ENCODE measurements at regions not wholly inside any gene's neighbourhood (a gene's known extent, or its start where the extent isn't known, plus 50 kb on each side); places are given as distances from the start of the nearest gene placed in this dataset.

GRCh38 chr20:60352596-60352995, 394.4 kb downstream of the CDH26 start:
- no peak overlapping the region for H3K4me3 ChIP-seq (ENCODE audit: low read depth in 2 of 2, low read length in 2 of 2)
- H3K4me1 ChIP-seq (ENCODE audit: control insufficient read depth, insufficient read depth, low read length): no peaks in the 10 kb centered on the region
- CTCF ChIA-PET: no interaction called here
- H3K36me3 ChIP-seq (ENCODE audit: control insufficient read depth, insufficient read depth, low read length): no peaks in the 10 kb centered on the region
- DNase-seq (ENCODE audit: low read depth, low spot score) (no peak), ATAC-seq (no peak)
- in situ Hi-C loops (cut with HindIII; ENCODE audit: low pct_unique_long_range_greater_than_20kb, low sequenced_read_pairs) (no loop called here), intact Hi-C loops (cut with micrococcal nuclease; ENCODE audit: unreplicated experiment) (no loop called here)
- H3K27ac ChIP-seq (ENCODE audit: low read length): no peak overlapping the region
- no peaks in the 10 kb centered on the region for H3K27me3 ChIP-seq (ENCODE audit: control insufficient read depth, insufficient read depth, low read length)
- H3K9me3 ChIP-seq (ENCODE audit: control insufficient read depth, insufficient read depth, low read depth, low read length): no peaks in the 10 kb centered on the region
- BruUV-seq (replicated peaks): no TSS peak
- POLR2A ChIA-PET: no interaction called here
- TF ChIP-seq REST (IDR thresholded peaks at IDR 0.05; ENCODE audit: insufficient read depth in 1 of 2, low read depth in 2 of 2, low read length in 1 of 2) (no peak), POLR2AphosphoS5 (IDR thresholded peaks at IDR 0.05; ENCODE audit: low read depth, low read length) (no peak), TCF7L2 (IDR thresholded peaks at IDR 0.05; ENCODE audit: low read depth, low read length) (no peak), SIN3A (IDR thresholded peaks at IDR 0.05; ENCODE audit: borderline replicate concordance, insufficient read depth, low read depth, low read length) (no peak), CTCF (IDR thresholded peaks at IDR 0.05) (no peak)

- CTCF ChIA-PET: no interaction called here
- POLR2A ChIA-PET: no interaction called here
- H3K27me3 ChIP-seq (ENCODE audit: control insufficient read depth, insufficient read depth, low read length): no peaks in the 10 kb centered on the region
Measured at GRCh38 chr20:60354024-60354580, 395.9 kb downstream of the CDH26 start.

More at GRCh38 chr20:60354024-60354580, 395.9 kb downstream of the CDH26 start:
- H3K9me3 ChIP-seq (ENCODE audit: control insufficient read depth, insufficient read depth, low read depth, low read length): no peaks in the 10 kb centered on the region
- ATAC-seq: no peak
- no TSS peak for BruUV-seq (replicated peaks)
- in situ Hi-C loops (cut with HindIII; ENCODE audit: low pct_unique_long_range_greater_than_20kb, low sequenced_read_pairs) (no loop called here), intact Hi-C loops (cut with micrococcal nuclease; ENCODE audit: unreplicated experiment) (no loop called here)
- no peak for DNase-seq (ENCODE audit: low read depth, low spot score)
- no peaks in the 10 kb centered on the region for H3K36me3 ChIP-seq (ENCODE audit: control insufficient read depth, insufficient read depth, low read length)
- TF ChIP-seq CTCF (IDR thresholded peaks at IDR 0.05) (no peak), SIN3A (IDR thresholded peaks at IDR 0.05; ENCODE audit: borderline replicate concordance, insufficient read depth, low read depth, low read length) (no peak), REST (IDR thresholded peaks at IDR 0.05; ENCODE audit: insufficient read depth in 1 of 2, low read depth in 2 of 2, low read length in 1 of 2) (no peak)
- H3K4me3 ChIP-seq (ENCODE audit: low read depth in 2 of 2, low read length in 2 of 2): no peak overlapping the region
- H3K27ac ChIP-seq (ENCODE audit: low read length): no peak overlapping the region
- no peaks in the 10 kb centered on the region for H3K4me1 ChIP-seq (ENCODE audit: control insufficient read depth, insufficient read depth, low read length)

Measured in Panc1 (cell line).